DOHH2 (cell line): ENCODE measurements at regions not wholly inside any gene's neighbourhood (a gene's known extent, or its start where the extent isn't known, plus 50 kb on each side); places are given as distances from the start of the nearest gene placed in this dataset.

ENCODE experiments used
- H3F3A ChIP-seq: fragments of 200-600 bp; sonication (generic), shearing (Covaris generic); 2 replicates; pipeline ENCODE4 v1.6.0; 2016; ENCODE audit warnings: antibody characterized with exemption, mild to moderate bottlenecking; ENCODE audit not compliant: control insufficient read depth, insufficient read depth
- H3K27ac ChIP-seq: fragments of 200-600 bp; sonication (generic); 2 replicates; pipeline ENCODE4 v1.5.1; 2014; ENCODE audit warnings: low read depth, mild to moderate bottlenecking, low read length, moderate library complexity
- H3K27me3 ChIP-seq: fragments of 200-600 bp; sonication (generic); 2 replicates; pipeline ENCODE4 v1.6.1; 2014; ENCODE audit warnings: mild to moderate bottlenecking, low read length, mixed read lengths; ENCODE audit not compliant: control insufficient read depth
- H3K36me3 ChIP-seq: fragments of 200-600 bp; sonication (generic); 2 replicates; pipeline ENCODE4 v1.6.1; 2014; ENCODE audit warnings: mild to moderate bottlenecking, low read length, moderate library complexity, mixed read lengths; ENCODE audit not compliant: control insufficient read depth
- H3K4me1 ChIP-seq: fragments of 200-600 bp; sonication (generic); 2 replicates; pipeline ENCODE4 v1.6.1; 2014; ENCODE audit warnings: mild to moderate bottlenecking, low read length, mixed read lengths; ENCODE audit not compliant: control insufficient read depth
- H3K4me2 ChIP-seq: fragments of 200-600 bp; sonication (generic); 2 replicates; pipeline ENCODE4 v1.6.0; 2014; ENCODE audit warnings: mild to moderate bottlenecking, low read length, moderate library complexity
- H3K4me3 ChIP-seq: fragments of 200-600 bp; sonication (generic); 2 replicates; pipeline ENCODE4 v1.5.1; 2014; ENCODE audit warnings: mild to moderate bottlenecking, low read length, mixed read lengths
- H3K79me2 ChIP-seq: fragments of 200-600 bp; sonication (generic); 2 replicates; pipeline ENCODE4 v1.6.1; 2014; ENCODE audit warnings: mild to moderate bottlenecking, low read length, mixed read lengths; ENCODE audit not compliant: control insufficient read depth
- H3K9me2 ChIP-seq: fragments of 200-600 bp; sonication (generic); replicated peaks from 2 replicates; pipeline ENCODE4 v1.6.1; 2014; ENCODE audit warnings: mild to moderate bottlenecking, low read length, mixed read lengths; ENCODE audit not compliant: control insufficient read depth
- H3K9me3 ChIP-seq: fragments of 200-600 bp; sonication (generic); 2 replicates; pipeline ENCODE4 v1.6.1; 2014; ENCODE audit warnings: antibody characterized with exemption, low read length, mixed read lengths; ENCODE audit not compliant: control insufficient read depth, insufficient read depth
- H4K20me1 ChIP-seq: fragments of 200-600 bp; sonication (generic); 2 replicates; pipeline ENCODE4 v1.6.0; 2014; ENCODE audit warnings: low read depth, mild to moderate bottlenecking, antibody characterized with exemption, low read length, moderate library complexity; ENCODE audit not compliant: control insufficient read depth, insufficient read depth
- EZH2phosphoT487 ChIP-seq: fragments of 200-600 bp; sonication (generic); IDR thresholded peaks from 2 replicates; pipeline ENCODE4 v1.6.1; 2017; ENCODE audit warnings: borderline replicate concordance, mild to moderate bottlenecking, antibody characterized with exemption, low read length, moderate library complexity, mixed read lengths
- TF ChIP-seq, protein P1 (sequence below): fragments of 200-600 bp; sonication (generic); IDR thresholded peaks from one replicate; pipeline ENCODE4 v1.5.1; 2014; ENCODE audit warnings: antibody characterized with exemption, mild to moderate bottlenecking, low read depth, low read length; ENCODE audit not compliant: poor library complexity, severe bottlenecking

DNA sequence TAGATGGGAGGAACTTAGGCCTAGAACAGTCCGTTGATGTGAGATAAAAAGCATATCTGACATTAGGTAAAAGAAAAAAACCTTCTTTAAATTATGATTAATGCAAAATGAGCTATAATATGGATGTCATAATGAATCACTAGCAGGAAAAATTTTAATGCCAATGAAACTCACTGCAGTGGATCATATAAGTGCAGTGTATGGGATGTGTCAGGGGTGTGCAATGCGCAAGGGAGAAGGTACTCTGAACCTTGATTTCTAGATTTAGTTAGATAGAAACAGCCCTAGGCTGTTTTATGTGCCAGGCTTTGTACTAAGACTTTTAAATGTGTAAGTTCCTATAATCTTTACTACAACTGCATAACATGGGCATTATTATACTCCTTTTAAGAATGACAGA is 50.4 kb upstream of the NXPH2 start:
- Histone ChIP-seq H3K9me3 (no peaks in the 10 kb centered on the region), H4K20me1 (no peaks in the 10 kb centered on the region), H3K36me3 (no peaks in the 10 kb centered on the region), H3K4me2 (no peak overlapping the region), H3K4me1 (no peaks in the 10 kb centered on the region), H3K27ac (no peak overlapping the region), H3K27me3 (peaks cover 4% of the 10 kb centered on the region; the same call in 1 of the 2 replicates), H3K9me2 (no peaks in the 10 kb centered on the region), H3K79me2 (no peaks in the 10 kb centered on the region), H3K4me3 (no peak overlapping the region), H3F3A (no peaks in the 10 kb centered on the region)
- no peak for TF ChIP-seq EZH2phosphoT487
- TF ChIP-seq, protein P1, sequence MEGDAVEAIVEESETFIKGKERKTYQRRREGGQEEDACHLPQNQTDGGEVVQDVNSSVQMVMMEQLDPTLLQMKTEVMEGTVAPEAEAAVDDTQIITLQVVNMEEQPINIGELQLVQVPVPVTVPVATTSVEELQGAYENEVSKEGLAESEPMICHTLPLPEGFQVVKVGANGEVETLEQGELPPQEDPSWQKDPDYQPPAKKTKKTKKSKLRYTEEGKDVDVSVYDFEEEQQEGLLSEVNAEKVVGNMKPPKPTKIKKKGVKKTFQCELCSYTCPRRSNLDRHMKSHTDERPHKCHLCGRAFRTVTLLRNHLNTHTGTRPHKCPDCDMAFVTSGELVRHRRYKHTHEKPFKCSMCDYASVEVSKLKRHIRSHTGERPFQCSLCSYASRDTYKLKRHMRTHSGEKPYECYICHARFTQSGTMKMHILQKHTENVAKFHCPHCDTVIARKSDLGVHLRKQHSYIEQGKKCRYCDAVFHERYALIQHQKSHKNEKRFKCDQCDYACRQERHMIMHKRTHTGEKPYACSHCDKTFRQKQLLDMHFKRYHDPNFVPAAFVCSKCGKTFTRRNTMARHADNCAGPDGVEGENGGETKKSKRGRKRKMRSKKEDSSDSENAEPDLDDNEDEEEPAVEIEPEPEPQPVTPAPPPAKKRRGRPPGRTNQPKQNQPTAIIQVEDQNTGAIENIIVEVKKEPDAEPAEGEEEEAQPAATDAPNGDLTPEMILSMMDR = no peak
